Hepatocyte (in vitro differentiated cells): ENCODE measurements at regions not wholly inside any gene's neighbourhood (a gene's known extent, or its start where the extent isn't known, plus 50 kb on each side); places are given as distances from the start of the nearest gene placed in this dataset.

ENCODE experiments used
- EZH2 ChIP-seq: fragments of 200-600 bp; sonication (generic); IDR thresholded peaks from 2 replicates; pipeline ENCODE4 v1.6.1; 2016; ENCODE audit warnings: antibody characterized with exemption, mild to moderate bottlenecking, borderline replicate concordance
- EZH2phosphoT487 ChIP-seq: fragments of 200-600 bp; sonication (generic); IDR thresholded peaks from one replicate; pipeline ENCODE4 v1.6.1; 2018; ENCODE audit warnings: antibody characterized with exemption, mild to moderate bottlenecking, low read depth, moderate library complexity; ENCODE audit not compliant: unreplicated experiment, severe bottlenecking
- TF ChIP-seq, protein P1 (sequence below): fragments of 200-600 bp; sonication (generic); IDR thresholded peaks from 2 replicates; pipeline ENCODE4 v1.5.1; 2016; ENCODE audit warnings: antibody characterized with exemption, mild to moderate bottlenecking; ENCODE audit not compliant: poor library complexity

DNA sequence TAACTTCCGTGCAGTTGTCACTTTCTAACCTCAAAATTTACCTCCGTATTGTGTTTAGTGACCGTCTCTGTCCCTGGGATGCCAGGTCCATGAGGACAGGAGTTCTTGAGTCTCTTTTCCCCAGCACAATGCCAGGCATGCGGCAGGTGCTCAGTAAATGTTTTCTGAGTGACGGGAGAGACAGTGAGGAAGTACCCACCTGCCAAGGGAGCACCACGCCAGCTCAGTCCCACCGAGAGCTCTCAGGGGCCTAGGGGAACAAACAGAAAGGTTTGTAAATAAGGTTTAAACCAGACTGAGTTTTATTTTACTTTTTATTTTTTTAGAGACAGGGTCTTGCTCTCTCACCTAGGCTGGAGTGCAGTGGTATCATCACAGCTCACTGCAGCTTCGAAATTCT, 81.5 kb upstream of the NKX1-1 start:
- TF ChIP-seq, protein P1, sequence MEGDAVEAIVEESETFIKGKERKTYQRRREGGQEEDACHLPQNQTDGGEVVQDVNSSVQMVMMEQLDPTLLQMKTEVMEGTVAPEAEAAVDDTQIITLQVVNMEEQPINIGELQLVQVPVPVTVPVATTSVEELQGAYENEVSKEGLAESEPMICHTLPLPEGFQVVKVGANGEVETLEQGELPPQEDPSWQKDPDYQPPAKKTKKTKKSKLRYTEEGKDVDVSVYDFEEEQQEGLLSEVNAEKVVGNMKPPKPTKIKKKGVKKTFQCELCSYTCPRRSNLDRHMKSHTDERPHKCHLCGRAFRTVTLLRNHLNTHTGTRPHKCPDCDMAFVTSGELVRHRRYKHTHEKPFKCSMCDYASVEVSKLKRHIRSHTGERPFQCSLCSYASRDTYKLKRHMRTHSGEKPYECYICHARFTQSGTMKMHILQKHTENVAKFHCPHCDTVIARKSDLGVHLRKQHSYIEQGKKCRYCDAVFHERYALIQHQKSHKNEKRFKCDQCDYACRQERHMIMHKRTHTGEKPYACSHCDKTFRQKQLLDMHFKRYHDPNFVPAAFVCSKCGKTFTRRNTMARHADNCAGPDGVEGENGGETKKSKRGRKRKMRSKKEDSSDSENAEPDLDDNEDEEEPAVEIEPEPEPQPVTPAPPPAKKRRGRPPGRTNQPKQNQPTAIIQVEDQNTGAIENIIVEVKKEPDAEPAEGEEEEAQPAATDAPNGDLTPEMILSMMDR = no peak
- no peak for TF ChIP-seq EZH2
- no peak for TF ChIP-seq EZH2phosphoT487
